Trophoblast cell (in vitro differentiated cells and primary cell): ENCODE measurements at regions not wholly inside any gene's neighbourhood (a gene's known extent, or its start where the extent isn't known, plus 50 kb on each side); places are given as distances from the start of the nearest gene placed in this dataset.

Experiments
- DNase-seq, 2 donors: peaks; one replicate each; pipeline ENCODE4 v3.0.0-alpha.2; 2016
- H2AFZ ChIP-seq: 2 replicates; pipeline ENCODE4 v1.6.1; 2013; ENCODE audit warnings: low read length, moderate library complexity, mild to moderate bottlenecking; ENCODE audit not compliant: insufficient read depth, poor library complexity
- H2AK5ac ChIP-seq: 2 replicates; pipeline ENCODE4 v1.6.1; 2013; ENCODE audit warnings: mild to moderate bottlenecking, low read length
- H2BK120ac ChIP-seq: 2 replicates; pipeline ENCODE4 v1.6.1; 2013; ENCODE audit warnings: low read length, mild to moderate bottlenecking, moderate library complexity; ENCODE audit not compliant: insufficient read depth, poor library complexity
- H2BK12ac ChIP-seq: 2 replicates; pipeline ENCODE4 v1.6.1; 2013; ENCODE audit warnings: mild to moderate bottlenecking, low read length, moderate library complexity
- H2BK5ac ChIP-seq: 2 replicates; pipeline ENCODE4 v1.6.1; 2013; ENCODE audit warnings: low read length, low read depth, moderate library complexity, mild to moderate bottlenecking; ENCODE audit not compliant: poor library complexity
- H3K14ac ChIP-seq: 2 replicates; pipeline ENCODE4 v1.6.1; 2013; ENCODE audit warnings: mild to moderate bottlenecking, low read length
- H3K18ac ChIP-seq: 2 replicates; pipeline ENCODE4 v1.6.1; 2013; ENCODE audit warnings: mild to moderate bottlenecking, low read length
- H3K23ac ChIP-seq: 2 replicates; pipeline ENCODE4 v1.6.1; 2013; ENCODE audit warnings: low read length
- H3K27ac ChIP-seq: 2 replicates; pipeline ENCODE4 v1.5.1; 2013; ENCODE audit warnings: low read depth, mild to moderate bottlenecking, inconsistent platforms, low read length, moderate library complexity
- H3K27me3 ChIP-seq: 2 replicates; pipeline ENCODE4 v1.6.1; 2013; ENCODE audit warnings: inconsistent platforms, mild to moderate bottlenecking, low read length, moderate library complexity; ENCODE audit not compliant: insufficient read depth
- H3K36me3 ChIP-seq, 2 experiments: 1 replicate in 1 of 2; 2 replicates in 1 of 2; pipeline ENCODE4 v1.6.1; 2013; ENCODE audit warnings: low read length in 2 of 2, mild to moderate bottlenecking in 2 of 2, moderate library complexity in 1 of 2; ENCODE audit not compliant: insufficient read depth in 2 of 2, control insufficient read depth in 1 of 2
- H3K4ac ChIP-seq: 2 replicates; pipeline ENCODE4 v1.6.1; 2013; ENCODE audit warnings: low read depth, mild to moderate bottlenecking, low read length, moderate library complexity
- H3K4me1 ChIP-seq, 2 experiments: 1 replicate in 1 of 2; 2 replicates in 1 of 2; pipeline ENCODE4 v1.6.1; 2013; ENCODE audit warnings: low read length in 2 of 2, mild to moderate bottlenecking in 2 of 2, moderate library complexity in 1 of 2; ENCODE audit not compliant: insufficient read depth in 2 of 2, control insufficient read depth in 1 of 2
- H3K4me2 ChIP-seq: 2 replicates; pipeline ENCODE4 v1.6.1; 2013; ENCODE audit warnings: inconsistent platforms, mild to moderate bottlenecking, low read length, moderate library complexity
- H3K4me3 ChIP-seq: 2 replicates; pipeline ENCODE4 v1.5.1; 2013; ENCODE audit warnings: mild to moderate bottlenecking, low read depth, low read length, inconsistent platforms
- H3K79me1 ChIP-seq: one replicate; pipeline ENCODE4 v1.6.1; 2013; ENCODE audit warnings: low read length
- H3K79me2 ChIP-seq: 2 replicates; pipeline ENCODE4 v1.6.1; 2013; ENCODE audit warnings: low read length, mild to moderate bottlenecking; ENCODE audit not compliant: control insufficient read depth, insufficient read depth, poor library complexity
- H3K9ac ChIP-seq: 2 replicates; pipeline ENCODE4 v1.6.1; 2013; ENCODE audit warnings: mild to moderate bottlenecking, low read length
- H3K9me3 ChIP-seq: 2 replicates; pipeline ENCODE4 v1.6.1; 2013; ENCODE audit warnings: low read depth, mild to moderate bottlenecking, control low read depth, inconsistent platforms, low read length; ENCODE audit not compliant: insufficient read depth
- H4K12ac ChIP-seq: 2 replicates; pipeline ENCODE4 v1.6.1; 2013; ENCODE audit warnings: low read depth, mild to moderate bottlenecking, low read length, moderate library complexity
- H4K8ac ChIP-seq: 2 replicates; pipeline ENCODE4 v1.6.1; 2013; ENCODE audit warnings: low read depth, mild to moderate bottlenecking, low read length, moderate library complexity
- H4K91ac ChIP-seq: one replicate; pipeline ENCODE4 v1.6.1; 2013; ENCODE audit warnings: low read depth, mild to moderate bottlenecking, low read length, moderate library complexity
- WGBS: extraction: QIAGEN DNeasy Blood & Tissue Kit; methylation state at CpG from one replicate; pipeline ENCODE4 v1.1.7; 2013; ENCODE audit warnings: missing lambda C conversion rate; ENCODE audit not compliant: insufficient read length, insufficient coverage; ENCODE audit errors: extremely low coverage; 5-methylcytosine and 5-hydroxymethylcytosine counted together

GRCh38 chr20:39164642-39165041 lies 202.5 kb downstream of the DHX35 start:
- H3K4ac ChIP-seq, result no peak overlapping the region
- no peak overlapping the region for H2BK12ac ChIP-seq
- H2AFZ ChIP-seq, result no peak overlapping the region
- H3K4me3 ChIP-seq, result no peak overlapping the region
- peaks cover 2% of the 10 kb centered on the region for H3K9me3 ChIP-seq
- no peak overlapping the region for H2BK5ac ChIP-seq
- no peak overlapping the region for H4K12ac ChIP-seq
- no peaks in the 10 kb centered on the region for H3K79me1 ChIP-seq
- H3K36me3 ChIP-seq, result no peaks in the 10 kb centered on the region
- H4K91ac ChIP-seq, result no peak overlapping the region
- H3K27ac ChIP-seq, result no peak overlapping the region
- H3K4me1 ChIP-seq, result no peaks in the 10 kb centered on the region
- no peaks in the 10 kb centered on the region for H3K79me2 ChIP-seq
- no CpG with 5 or more reads among the region's 2 CpGs for WGBS
- H3K27me3 ChIP-seq, result no peaks in the 10 kb centered on the region
- H3K18ac ChIP-seq, result no peak overlapping the region
- no peak overlapping the region for H3K23ac ChIP-seq
- no peak for DNase-seq
- no peak overlapping the region for H2AK5ac ChIP-seq
- no peak overlapping the region for H3K9ac ChIP-seq
- H2BK120ac ChIP-seq, result no peak overlapping the region
- H4K8ac ChIP-seq, result no peak overlapping the region
- H3K4me2 ChIP-seq, result no peak overlapping the region
- H3K14ac ChIP-seq, result no peak overlapping the region

- no peak overlapping the region for H3K9ac ChIP-seq
Observed at GRCh38 chr20:39163993-39164392, 201.8 kb downstream of the DHX35 start.

GRCh38 chr20:39161900-39162299 lies 199.8 kb downstream of the DHX35 start:
- Histone ChIP-seq H3K23ac (no peak overlapping the region), H3K27ac (no peak overlapping the region), H4K8ac (no peak overlapping the region), H3K4ac (no peak overlapping the region), H3K9me3 (peaks cover 2% of the 10 kb centered on the region), H4K91ac (no peak overlapping the region), H3K14ac (no peak overlapping the region), H2BK5ac (no peak overlapping the region), H3K18ac (no peak overlapping the region), H4K12ac (no peak overlapping the region), H2BK120ac (no peak overlapping the region), H3K4me3 (no peak overlapping the region), H3K9ac (no peak overlapping the region), H3K4me1 (no peaks in the 10 kb centered on the region), H3K27me3 (no peaks in the 10 kb centered on the region), H3K36me3 (no peaks in the 10 kb centered on the region), H2AFZ (no peak overlapping the region), H2BK12ac (no peak overlapping the region), H3K79me1 (no peaks in the 10 kb centered on the region), H3K79me2 (no peaks in the 10 kb centered on the region), H3K4me2 (no peak overlapping the region), H2AK5ac (no peak overlapping the region)
- no peak for DNase-seq
- WGBS, result no CpG with 5 or more reads among the region's 1 CpG

More at GRCh38 chr20:39163993-39164392, 201.8 kb downstream of the DHX35 start:
- no peak overlapping the region for H3K4ac ChIP-seq
- H3K27me3 ChIP-seq, result no peaks in the 10 kb centered on the region
- DNase-seq, result no peak
- H3K36me3 ChIP-seq, result no peaks in the 10 kb centered on the region
- H2BK12ac ChIP-seq, result no peak overlapping the region
- H3K18ac ChIP-seq, result no peak overlapping the region
- no peak overlapping the region for H3K27ac ChIP-seq
- no peak overlapping the region for H2AFZ ChIP-seq
- H2BK120ac ChIP-seq, result no peak overlapping the region
- H3K79me1 ChIP-seq, result no peaks in the 10 kb centered on the region
- no peak overlapping the region for H2AK5ac ChIP-seq
- no peak overlapping the region for H2BK5ac ChIP-seq
- no peaks in the 10 kb centered on the region for H3K4me1 ChIP-seq
- no CpG with 5 or more reads among the region's 1 CpG for WGBS
- no peak overlapping the region for H3K4me2 ChIP-seq
- peaks cover 2% of the 10 kb centered on the region for H3K9me3 ChIP-seq
- H3K14ac ChIP-seq, result no peak overlapping the region
- H3K79me2 ChIP-seq, result no peaks in the 10 kb centered on the region
- no peak overlapping the region for H3K23ac ChIP-seq
- no peak overlapping the region for H4K91ac ChIP-seq
- H4K12ac ChIP-seq, result no peak overlapping the region
- H3K4me3 ChIP-seq, result no peak overlapping the region
- no peak overlapping the region for H4K8ac ChIP-seq

GRCh38 chr20:39155971-39156370 lies 193.8 kb downstream of the DHX35 start:
- H2BK12ac ChIP-seq, result no peak overlapping the region
- no peaks in the 10 kb centered on the region for H3K36me3 ChIP-seq
- no peak overlapping the region for H3K14ac ChIP-seq
- H3K23ac ChIP-seq, result no peak overlapping the region
- H3K27ac ChIP-seq, result no peak overlapping the region
- no peak overlapping the region for H4K91ac ChIP-seq
- no peak overlapping the region for H2AFZ ChIP-seq
- H3K9me3 ChIP-seq, result no peaks in the 10 kb centered on the region
- no peak overlapping the region for H3K18ac ChIP-seq
- H2BK120ac ChIP-seq, result no peak overlapping the region
- no peak overlapping the region for H3K4me2 ChIP-seq
- no peak overlapping the region for H4K8ac ChIP-seq
- DNase-seq, result no peak
- no peaks in the 10 kb centered on the region for H3K4me1 ChIP-seq
- no peaks in the 10 kb centered on the region for H3K27me3 ChIP-seq
- no peak overlapping the region for H3K9ac ChIP-seq
- H3K4ac ChIP-seq, result no peak overlapping the region
- H4K12ac ChIP-seq, result no peak overlapping the region
- H3K79me1 ChIP-seq, result no peaks in the 10 kb centered on the region
- H2AK5ac ChIP-seq, result no peak overlapping the region
- no peaks in the 10 kb centered on the region for H3K79me2 ChIP-seq
- 100% methylated on average over 2 of the region's 12 CpGs for WGBS
- no peak overlapping the region for H2BK5ac ChIP-seq
- no peak overlapping the region for H3K4me3 ChIP-seq
